Stimulated activated CD4-positive, alpha-beta T cell treated with anti-CD3 and anti-CD28 coated beads, TNF-alpha, amount 100 ng/mL, for 1 hour (primary cell): ENCODE measurements at regions not wholly inside any gene's neighbourhood (a gene's known extent, or its start where the extent isn't known, plus 50 kb on each side); places are given as distances from the start of the nearest gene placed in this dataset.

Source experiments
- DNase-seq, 3 donors: peaks; one replicate each; pipeline ENCODE4 v3.0.0-alpha.2; 2020; ENCODE audit warnings: low read depth in 3 of 3, low spot score in 1 of 3

- no peak for DNase-seq
These were observed 50.1 kb upstream of the ASAP2 start for GRCh38 chr2:9156483-9156882.

GRCh38 chr2:9154061-9154460 lies 52.6 kb upstream of the ASAP2 start:
- DNase-seq: no peak

GRCh38 chr2:9153643-9153980 lies 53.0 kb upstream of the ASAP2 start:
- no peak for DNase-seq

GRCh38 chr2:9152975-9153642 lies 53.5 kb upstream of the ASAP2 start:
- no peak for DNase-seq

GRCh38 chr2:9150906-9151305 lies 55.7 kb upstream of the ASAP2 start:
- no peak for DNase-seq

- DNase-seq: no peak
These were observed 56.1 kb upstream of the ASAP2 start for GRCh38 chr2:9150568-9150900.

- DNase-seq: no peak
These were observed 56.7 kb upstream of the ASAP2 start for GRCh38 chr2:9149726-9150567.

- DNase-seq: no peak
These were observed 57.3 kb upstream of the ASAP2 start for GRCh38 chr2:9149388-9149660.

GRCh38 chr2:9146646-9147045 lies 60.0 kb upstream of the ASAP2 start:
- DNase-seq: no peak

GRCh38 chr2:9145752-9146430 lies 60.7 kb upstream of the ASAP2 start:
- no peak for DNase-seq

GRCh38 chr2:9145109-9145751 lies 61.4 kb upstream of the ASAP2 start:
- DNase-seq: no peak

GRCh38 chr2:9144617-9145016 lies 62.0 kb upstream of the ASAP2 start:
- no peak for DNase-seq

- no peak for DNase-seq
These were observed 62.6 kb upstream of the ASAP2 start for GRCh38 chr2:9144046-9144445.

GRCh38 chr2:9143264-9143815 lies 63.3 kb upstream of the ASAP2 start:
- DNase-seq: no peak

- peak; percentile 29 to 91 (median 60) for DNase-seq
These were observed 63.9 kb upstream of the ASAP2 start for GRCh38 chr2:9142551-9143263.

- no peak for DNase-seq
These were observed 64.7 kb upstream of the ASAP2 start for GRCh38 chr2:9141706-9142460.

- no peak for DNase-seq
These were observed 65.4 kb upstream of the ASAP2 start for GRCh38 chr2:9141091-9141667.

- DNase-seq: no peak
These were observed 66.0 kb upstream of the ASAP2 start for GRCh38 chr2:9140645-9141044.

- DNase-seq: peak in 1 of 3 donors; percentile 58
These were observed 66.8 kb upstream of the ASAP2 start for GRCh38 chr2:9139491-9140443.
